ENCODE measurements at regions not wholly inside any gene's neighbourhood (a gene's known extent, or its start where the extent isn't known, plus 50 kb on each side); places are given as distances from the start of the nearest gene placed in this dataset.

- no peak overlapping the region for H2BK5ac ChIP-seq (ENCODE audit: low read depth, low read length)
- no peak overlapping the region for H3K9ac ChIP-seq (replicated peaks in 1 of 4; ENCODE audit: extremely low read depth in 1 of 4, low read depth in 3 of 4, low read length in 3 of 4)
- no peak overlapping the region for H2BK12ac ChIP-seq (ENCODE audit: low read depth, low read length)
- no peak overlapping the region for H3K4me2 ChIP-seq (ENCODE audit: insufficient read depth in 1 of 2, low read depth in 2 of 2, low read length in 2 of 2)
- H4K5ac ChIP-seq (ENCODE audit: insufficient read length, low read depth, low read length): no peak overlapping the region
- ChIA-PET CTCF (ENCODE audit: partially characterized antibody) (no interaction called here), POLR2A (ENCODE audit: partially characterized antibody) (no interaction called here)
- H3K56ac ChIP-seq (replicated peaks; ENCODE audit: insufficient read length, low read depth, low read length): no peak overlapping the region
- H2BK120ac ChIP-seq (replicated peaks; ENCODE audit: low read depth, low read length): no peak overlapping the region
- no peaks in the 10 kb centered on the region for H3K23me2 ChIP-seq (ENCODE audit: low read depth, low read length)
- H3K4me1 ChIP-seq (replicated peaks in 1 of 4; ENCODE audit: control insufficient read depth in 3 of 4, insufficient read depth in 4 of 4, low read length in 3 of 4): no peaks in the 10 kb centered on the region
- no peak for FAIRE-seq
- no peak overlapping the region for H4K91ac ChIP-seq (replicated peaks; ENCODE audit: insufficient read length, low read length)
- H3K27me3 ChIP-seq (replicated peaks in 1 of 4; ENCODE audit: control insufficient read depth in 3 of 4, extremely low read depth in 1 of 4, insufficient read depth in 3 of 4, low read length in 3 of 4): no peaks in the 10 kb centered on the region
- 97% methylated on average over 2 of the region's 2 CpGs; no CpG with 5 or more reads in 1 of the 2 experiments for WGBS, 2 experiments (ENCODE audit: extremely low coverage in 1 of 2, insufficient coverage in 1 of 2, insufficient read length in 1 of 2, insufficient replicate concordance in 2 of 2, low coverage in 1 of 2, low lambda C conversion rate in 2 of 2, missing lambda C conversion rate in 1 of 2)
- no peaks in the 10 kb centered on the region for H3K79me1 ChIP-seq (ENCODE audit: low read depth, low read length)
- no peaks in the 10 kb centered on the region for H3K36me3 ChIP-seq (ENCODE audit: control insufficient read depth in 2 of 4, insufficient read depth in 4 of 4, low read length in 3 of 4)
- no peaks in the 10 kb centered on the region for H3K79me2 ChIP-seq (ENCODE audit: control insufficient read depth in 1 of 2, insufficient read depth in 2 of 2, low read length in 2 of 2)
- no peak overlapping the region for H3K4ac ChIP-seq (replicated peaks; ENCODE audit: insufficient read length, low read depth, low read length)
- H2BK15ac ChIP-seq (ENCODE audit: low read length): no peak overlapping the region
- no peak overlapping the region for H3K4me3 ChIP-seq (ENCODE audit: extremely low read depth in 1 of 4, insufficient read depth in 2 of 4, low read depth in 3 of 4, low read length in 4 of 4)
- H4K20me1 ChIP-seq (replicated peaks in 1 of 2; ENCODE audit: control insufficient read depth in 1 of 2, insufficient read depth in 2 of 2, low read length in 2 of 2): no peaks in the 10 kb centered on the region
- no peak overlapping the region for H2BK20ac ChIP-seq (ENCODE audit: low read length)
- H3K14ac ChIP-seq (ENCODE audit: insufficient read length): no peak overlapping the region
- H3K18ac ChIP-seq (ENCODE audit: extremely low read depth, low read length): no peak overlapping the region
- H4K8ac ChIP-seq (ENCODE audit: extremely low read depth, insufficient read depth, low read length): no peak overlapping the region
- H2AK5ac ChIP-seq (ENCODE audit: low read depth, low read length): no peak overlapping the region
- no peaks in the 10 kb centered on the region for H3K9me3 ChIP-seq (ENCODE audit: insufficient read depth in 2 of 2, low read depth in 1 of 2, low read length in 1 of 2)
- H3K23ac ChIP-seq (ENCODE audit: insufficient read length): no peak overlapping the region
- no peak for DNase-seq (ENCODE audit: low read depth in 1 of 2, low spot score in 2 of 2)
- H3K27ac ChIP-seq (ENCODE audit: low read depth, low read length): no peak overlapping the region
- no peak overlapping the region for H2AFZ ChIP-seq (ENCODE audit: low read length)
- TF ChIP-seq RFX5 (IDR thresholded peaks at IDR 0.05; ENCODE audit: borderline replicate concordance, low read depth, low read length) (no peak), POU5F1 (IDR thresholded peaks at IDR 0.05; ENCODE audit: low read depth, low read length) (no peak), CBX5 (IDR thresholded peaks at IDR 0.05; ENCODE audit: low read depth, low read length) (no peak), E2F6 (IDR thresholded peaks at IDR 0.05) (no peak), JUND (IDR thresholded peaks at IDR 0.05; ENCODE audit: low read length) (no peak), CBX8 (IDR thresholded peaks at IDR 0.05; ENCODE audit: borderline replicate concordance, low read depth, low read length) (no peak), CEBPB (IDR thresholded peaks at IDR 0.05; ENCODE audit: low read depth, low read length) (no peak), KDM1A (IDR thresholded peaks at IDR 0.05; ENCODE audit: borderline replicate concordance, low read length) (no peak)
- TF ChIP-seq, protein P1, sequence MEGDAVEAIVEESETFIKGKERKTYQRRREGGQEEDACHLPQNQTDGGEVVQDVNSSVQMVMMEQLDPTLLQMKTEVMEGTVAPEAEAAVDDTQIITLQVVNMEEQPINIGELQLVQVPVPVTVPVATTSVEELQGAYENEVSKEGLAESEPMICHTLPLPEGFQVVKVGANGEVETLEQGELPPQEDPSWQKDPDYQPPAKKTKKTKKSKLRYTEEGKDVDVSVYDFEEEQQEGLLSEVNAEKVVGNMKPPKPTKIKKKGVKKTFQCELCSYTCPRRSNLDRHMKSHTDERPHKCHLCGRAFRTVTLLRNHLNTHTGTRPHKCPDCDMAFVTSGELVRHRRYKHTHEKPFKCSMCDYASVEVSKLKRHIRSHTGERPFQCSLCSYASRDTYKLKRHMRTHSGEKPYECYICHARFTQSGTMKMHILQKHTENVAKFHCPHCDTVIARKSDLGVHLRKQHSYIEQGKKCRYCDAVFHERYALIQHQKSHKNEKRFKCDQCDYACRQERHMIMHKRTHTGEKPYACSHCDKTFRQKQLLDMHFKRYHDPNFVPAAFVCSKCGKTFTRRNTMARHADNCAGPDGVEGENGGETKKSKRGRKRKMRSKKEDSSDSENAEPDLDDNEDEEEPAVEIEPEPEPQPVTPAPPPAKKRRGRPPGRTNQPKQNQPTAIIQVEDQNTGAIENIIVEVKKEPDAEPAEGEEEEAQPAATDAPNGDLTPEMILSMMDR (IDR thresholded peaks at IDR 0.05; ENCODE audit: control extremely low read depth in 1 of 3, insufficient read depth in 1 of 3, low read depth in 1 of 3, low read length in 3 of 3): no peak
- TF ChIP-seq, protein P2, sequence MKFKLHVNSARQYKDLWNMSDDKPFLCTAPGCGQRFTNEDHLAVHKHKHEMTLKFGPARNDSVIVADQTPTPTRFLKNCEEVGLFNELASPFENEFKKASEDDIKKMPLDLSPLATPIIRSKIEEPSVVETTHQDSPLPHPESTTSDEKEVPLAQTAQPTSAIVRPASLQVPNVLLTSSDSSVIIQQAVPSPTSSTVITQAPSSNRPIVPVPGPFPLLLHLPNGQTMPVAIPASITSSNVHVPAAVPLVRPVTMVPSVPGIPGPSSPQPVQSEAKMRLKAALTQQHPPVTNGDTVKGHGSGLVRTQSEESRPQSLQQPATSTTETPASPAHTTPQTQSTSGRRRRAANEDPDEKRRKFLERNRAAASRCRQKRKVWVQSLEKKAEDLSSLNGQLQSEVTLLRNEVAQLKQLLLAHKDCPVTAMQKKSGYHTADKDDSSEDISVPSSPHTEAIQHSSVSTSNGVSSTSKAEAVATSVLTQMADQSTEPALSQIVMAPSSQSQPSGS (IDR thresholded peaks at IDR 0.05; ENCODE audit: low read length): no peak
Measured at GRCh38 chr5:99636663-99637062, 707.9 kb upstream of the CHD1 start.

All from H1 (cell line).